Caco-2 (cell line): ENCODE measurements at regions not wholly inside any gene's neighbourhood (a gene's known extent, or its start where the extent isn't known, plus 50 kb on each side); places are given as distances from the start of the nearest gene placed in this dataset.

Source experiments
- BruUV-seq: library from RNA; stranded (reverse); fragments of 400-500 nt; replicated peaks from 2 replicates; lab custom pipeline; 2021; lab: Mats Ljungman, UMichigan
- CTCF ChIA-PET: fragments of 300-600 bp; sonication (Branson Sonifier 250); formaldehyde crosslinking; loops from one replicate; lab custom pipeline; 2022; ENCODE audit warnings: antibody characterized with exemption; lab: Charles Lee
- POLR2A ChIA-PET: fragments of 300-600 bp; sonication (Branson Sonifier 250); formaldehyde crosslinking; loops from one replicate; lab custom pipeline; 2022; ENCODE audit warnings: antibody characterized with exemption; lab: Charles Lee
- DNase-seq, 2 experiments: peaks; one replicate each; pipeline versions ENCODE4 v3.0.0 to v3.0.0-alpha.2; 2020 to 2022
- H3K27me3 ChIP-seq: replicated peaks from 2 replicates; pipeline ENCODE4 v1.6.0; 2011; ENCODE audit warnings: low read length; ENCODE audit not compliant: control insufficient read depth, insufficient read depth
- H3K36me3 ChIP-seq: 2 replicates; pipeline ENCODE4 v1.5.1; 2011; ENCODE audit warnings: low read length; ENCODE audit not compliant: control insufficient read depth, insufficient read depth
- H3K4me1 ChIP-seq: fragments of 250-450 bp; sonication (Bioruptor Pico); 2 replicates; pipeline ENCODE4 v1.5.1; 2020; ENCODE audit warnings: mild to moderate bottlenecking
- H3K4me3 ChIP-seq: 2 replicates; pipeline ENCODE4 v1.5.1; 2011; ENCODE audit warnings: low read depth, mild to moderate bottlenecking, control low read depth, low read length
- H3K9me3 ChIP-seq: fragments of 250-450 bp; sonication (Bioruptor Pico); 2 replicates; pipeline ENCODE4 v1.5.1; 2020; ENCODE audit warnings: mild to moderate bottlenecking, moderate library complexity
- H3K27ac Mint-ChIP-seq: one replicate; pipeline ENCODE4 v1.8.0; 2022; ENCODE audit warnings: mixed read lengths; ENCODE audit not compliant: unreplicated experiment
- H3K27me3 Mint-ChIP-seq: one replicate; pipeline ENCODE4 v1.8.0; 2022; ENCODE audit warnings: mixed read lengths; ENCODE audit not compliant: insufficient read depth, unreplicated experiment
- H3K36me3 Mint-ChIP-seq: one replicate; pipeline ENCODE4 v1.8.0; 2022; ENCODE audit warnings: mild to moderate bottlenecking, mixed read lengths; ENCODE audit not compliant: insufficient read depth, unreplicated experiment
- H3K4me1 Mint-ChIP-seq: one replicate; pipeline ENCODE4 v1.8.0; 2022; ENCODE audit warnings: low read depth, mixed read lengths; ENCODE audit not compliant: unreplicated experiment
- H3K4me3 Mint-ChIP-seq: one replicate; pipeline ENCODE4 v1.8.0; 2022; ENCODE audit warnings: mild to moderate bottlenecking, moderate library complexity, mixed read lengths; ENCODE audit not compliant: unreplicated experiment
- H3K9me3 Mint-ChIP-seq: one replicate; pipeline ENCODE4 v1.8.0; 2022; ENCODE audit warnings: mixed read lengths; ENCODE audit not compliant: unreplicated experiment
- intact Hi-C: fragments of 100-400 bp; cut with micrococcal nuclease; formaldehyde crosslinking; loops from one replicate; pipeline ENCODE4 v1.10.0; 2022; ENCODE audit not compliant: unreplicated experiment
- TF ChIP-seq, protein P1 (sequence below), 2 experiments: fragments of 200-600 bp in 1 of 2; IDR thresholded peaks; 1 replicate in 1 of 2; 2 replicates in 1 of 2; pipeline versions ENCODE4 v1.5.1 to v1.8.0; 2011 to 2022; ENCODE audit warnings: antibody characterized with exemption in 1 of 2, control low read depth in 1 of 2, inconsistent platforms in 1 of 2, low read depth in 1 of 2, low read length in 1 of 2, mild to moderate bottlenecking in 1 of 2, moderate library complexity in 1 of 2; ENCODE audit not compliant: insufficient read depth in 1 of 2, severe bottlenecking in 1 of 2, unreplicated experiment in 1 of 2

DNA sequence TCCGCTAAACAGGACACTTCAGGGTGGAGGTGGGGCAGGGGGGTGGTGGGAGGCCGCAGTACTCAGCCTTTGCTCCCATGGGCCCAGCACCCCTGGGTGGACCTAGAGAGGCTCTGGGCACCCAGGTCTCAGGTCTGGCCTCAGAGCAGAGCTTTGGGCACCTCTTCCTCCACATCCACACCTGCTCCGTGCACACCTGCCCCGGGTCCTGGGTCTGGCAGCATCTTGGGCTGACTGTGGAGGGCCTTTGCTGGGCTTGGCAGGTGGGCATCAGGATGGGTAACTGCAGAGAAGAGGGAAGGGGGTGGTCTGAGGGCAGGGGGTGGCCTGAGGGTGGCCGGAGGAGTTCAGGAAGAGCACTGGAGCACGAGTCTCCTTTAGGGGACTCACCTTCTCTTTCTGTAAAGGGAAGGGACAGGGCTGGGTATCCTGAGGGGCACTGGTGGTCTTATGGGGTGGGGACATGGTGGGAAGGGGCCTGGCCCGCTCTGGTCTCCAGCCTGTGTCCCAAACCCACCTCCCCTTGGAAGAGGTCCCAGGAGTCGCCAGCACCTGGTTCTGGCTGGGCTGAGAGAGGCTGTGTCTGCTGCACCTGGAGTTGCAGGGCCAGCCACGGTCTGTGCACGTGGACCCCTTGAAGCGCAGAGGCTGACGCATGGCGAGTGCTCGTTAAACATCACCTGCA, 106.7 kb upstream of the IER5L start:
- Mint-ChIP-seq H3K27me3 (no peaks in the 10 kb centered on the region), H3K4me1 (peaks cover 9% of the 10 kb centered on the region), H3K9me3 (no peaks in the 10 kb centered on the region), H3K36me3 (no peaks in the 10 kb centered on the region), H3K4me3 (no peak overlapping the region), H3K27ac (no peak overlapping the region)
- Histone ChIP-seq H3K4me3 (no peak overlapping the region), H3K36me3 (no peaks in the 10 kb centered on the region), H3K27me3 (no peaks in the 10 kb centered on the region), H3K9me3 (no peaks in the 10 kb centered on the region), H3K4me1 (no peaks in the 10 kb centered on the region)
- TF ChIP-seq, protein P1, sequence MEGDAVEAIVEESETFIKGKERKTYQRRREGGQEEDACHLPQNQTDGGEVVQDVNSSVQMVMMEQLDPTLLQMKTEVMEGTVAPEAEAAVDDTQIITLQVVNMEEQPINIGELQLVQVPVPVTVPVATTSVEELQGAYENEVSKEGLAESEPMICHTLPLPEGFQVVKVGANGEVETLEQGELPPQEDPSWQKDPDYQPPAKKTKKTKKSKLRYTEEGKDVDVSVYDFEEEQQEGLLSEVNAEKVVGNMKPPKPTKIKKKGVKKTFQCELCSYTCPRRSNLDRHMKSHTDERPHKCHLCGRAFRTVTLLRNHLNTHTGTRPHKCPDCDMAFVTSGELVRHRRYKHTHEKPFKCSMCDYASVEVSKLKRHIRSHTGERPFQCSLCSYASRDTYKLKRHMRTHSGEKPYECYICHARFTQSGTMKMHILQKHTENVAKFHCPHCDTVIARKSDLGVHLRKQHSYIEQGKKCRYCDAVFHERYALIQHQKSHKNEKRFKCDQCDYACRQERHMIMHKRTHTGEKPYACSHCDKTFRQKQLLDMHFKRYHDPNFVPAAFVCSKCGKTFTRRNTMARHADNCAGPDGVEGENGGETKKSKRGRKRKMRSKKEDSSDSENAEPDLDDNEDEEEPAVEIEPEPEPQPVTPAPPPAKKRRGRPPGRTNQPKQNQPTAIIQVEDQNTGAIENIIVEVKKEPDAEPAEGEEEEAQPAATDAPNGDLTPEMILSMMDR (IDR thresholded peaks at IDR 0.05; ENCODE audit: insufficient read depth in 1 of 2, low read depth in 1 of 2, low read length in 1 of 2, severe bottlenecking in 1 of 2, unreplicated experiment in 1 of 2): no peak
- ChIA-PET POLR2A (no interaction called here), CTCF (no interaction called here)
- intact Hi-C loops: no loop called here
- no TSS peak for BruUV-seq
- no peak for DNase-seq

GRCh38 chr9:129283705-129284606, 105.9 kb upstream of the IER5L start:
- no peaks in the 10 kb centered on the region for H3K27me3 ChIP-seq
- Mint-ChIP-seq H3K27me3 (no peaks in the 10 kb centered on the region), H3K36me3 (no peaks in the 10 kb centered on the region), H3K9me3 (no peaks in the 10 kb centered on the region), H3K27ac (no peak overlapping the region), H3K4me3 (no peak overlapping the region), H3K4me1 (peaks cover 9% of the 10 kb centered on the region)
- no peak for DNase-seq
- POLR2A ChIA-PET: no interaction called here
- H3K9me3 ChIP-seq: no peaks in the 10 kb centered on the region
- no peak overlapping the region for H3K4me3 ChIP-seq
- TF ChIP-seq, protein P1 (IDR thresholded peaks at IDR 0.05; ENCODE audit: insufficient read depth in 1 of 2, low read depth in 1 of 2, low read length in 1 of 2, severe bottlenecking in 1 of 2, unreplicated experiment in 1 of 2): no peak
- CTCF ChIA-PET: no interaction called here
- intact Hi-C loops: no loop called here
- no peaks in the 10 kb centered on the region for H3K4me1 ChIP-seq
- no peaks in the 10 kb centered on the region for H3K36me3 ChIP-seq
- BruUV-seq: no TSS peak

GRCh38 chr9:129283291-129283691, 105.2 kb upstream of the IER5L start:
- Mint-ChIP-seq H3K27ac (no peak overlapping the region), H3K27me3 (no peaks in the 10 kb centered on the region), H3K9me3 (no peaks in the 10 kb centered on the region), H3K4me3 (no peak overlapping the region), H3K36me3 (no peaks in the 10 kb centered on the region), H3K4me1 (peaks cover 9% of the 10 kb centered on the region)
- POLR2A ChIA-PET: no interaction called here
- no peak for DNase-seq
- Histone ChIP-seq H3K27me3 (no peaks in the 10 kb centered on the region), H3K9me3 (no peaks in the 10 kb centered on the region), H3K4me3 (no peak overlapping the region), H3K36me3 (no peaks in the 10 kb centered on the region), H3K4me1 (peaks cover 6% of the 10 kb centered on the region)
- no TSS peak for BruUV-seq
- CTCF ChIA-PET: no interaction called here
- intact Hi-C loops: no loop called here
- TF ChIP-seq, protein P1 (IDR thresholded peaks at IDR 0.05; ENCODE audit: insufficient read depth in 1 of 2, low read depth in 1 of 2, low read length in 1 of 2, severe bottlenecking in 1 of 2, unreplicated experiment in 1 of 2): no peak
